Fibroblast of gingiva (primary cell): ENCODE measurements at regions not wholly inside any gene's neighbourhood (a gene's known extent, or its start where the extent isn't known, plus 50 kb on each side); places are given as distances from the start of the nearest gene placed in this dataset.

Source experiments
- DNase-seq: peaks from one replicate; pipeline ENCODE4 v3.0.0-alpha.2; 2011; ENCODE audit warnings: low read depth

GRCh38 chrX:67480789-67481188 is 63.0 kb upstream of the AR start:
- DNase-seq = no peak
